ENCODE measurements at regions not wholly inside any gene's neighbourhood (a gene's known extent, or its start where the extent isn't known, plus 50 kb on each side); places are given as distances from the start of the nearest gene placed in this dataset.

DNA sequence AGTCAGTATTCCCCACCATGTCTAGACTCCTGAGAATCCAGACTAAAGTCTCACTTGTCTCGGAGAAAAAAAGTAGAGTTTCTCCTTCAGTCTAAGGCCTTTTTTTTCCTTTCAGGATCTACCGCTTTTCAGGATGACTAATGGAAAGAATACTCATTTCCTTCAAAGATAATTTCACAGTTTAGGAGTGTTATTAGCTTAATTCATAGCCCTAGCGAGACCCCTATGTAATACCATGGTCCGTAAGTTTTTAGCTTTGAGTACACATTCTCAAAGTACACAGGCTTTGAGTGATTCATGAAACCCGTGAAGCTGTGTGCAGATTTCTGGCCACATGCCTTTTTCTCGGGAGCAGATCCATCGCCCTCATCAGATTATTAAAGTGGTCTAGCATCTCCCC lies 133.1 kb downstream of the SOX4 start:
- Histone ChIP-seq H3K56ac (ENCODE audit: extremely low read depth, insufficient read depth, low read length) (no peak overlapping the region), H4K8ac (ENCODE audit: low read depth in 2 of 2, low read length in 2 of 2) (peak overlapping the region in 1 of 2 experiments; percentile 4; a peak in 1 of 4 replicates), H4K91ac (ENCODE audit: insufficient read depth, low read depth, low read length) (no peak overlapping the region), H3K27me3 (ENCODE audit: control insufficient read depth, insufficient read depth, low read length) (no peaks in the 10 kb centered on the region), H3K27ac (ENCODE audit: insufficient read depth, low read length) (no peak overlapping the region), H3K18ac (ENCODE audit: low read depth, low read length) (no peak overlapping the region), H3K9me3 (ENCODE audit: control insufficient read depth, insufficient read depth, low read length) (no peaks in the 10 kb centered on the region), H3K4me3 (ENCODE audit: insufficient read depth, low read depth, low read length) (no peak overlapping the region), H4K20me1 (ENCODE audit: insufficient read depth, low read length) (peaks cover 4% of the 10 kb centered on the region; the same call in 1 of the 2 replicates), H2AFZ (replicated peaks; ENCODE audit: low read length, poor library complexity) (no peak overlapping the region), H2BK15ac (ENCODE audit: low read depth, low read length) (no peak overlapping the region), H3K4ac (ENCODE audit: low read depth, low read length) (no peak overlapping the region), H2AK9ac (replicated peaks; ENCODE audit: low read depth, low read length, poor library complexity) (no peak overlapping the region), H3K4me1 (ENCODE audit: control insufficient read depth, insufficient read depth, low read length) (peaks cover 5% of the 10 kb centered on the region; the same call in 1 of the 2 replicates), H3K9me1 (ENCODE audit: insufficient read depth, low read length) (no peaks in the 10 kb centered on the region; the same call in 1 of the 2 replicates), H3K36me3 (ENCODE audit: control insufficient read depth, insufficient read depth, low read length) (peaks cover 1% of the 10 kb centered on the region; the same call in 1 of the 2 replicates), H2BK120ac (ENCODE audit: low read depth, low read length) (no peak overlapping the region), H3K79me1 (ENCODE audit: low read depth in 1 of 2, low read length in 2 of 2) (no peaks in the 10 kb centered on the region; a peak in 2 of 4 replicates), H3K4me2 (ENCODE audit: low read depth, low read length) (no peak overlapping the region), H3K9ac (ENCODE audit: low read depth, low read length) (no peak overlapping the region), H2AK5ac (ENCODE audit: low read depth, low read length) (no peak overlapping the region), H2BK20ac (ENCODE audit: low read depth, low read length) (no peak overlapping the region), H3K14ac (replicated peaks; ENCODE audit: low read depth, low read length) (no peak overlapping the region), H4K5ac (ENCODE audit: low read depth, low read length) (no peak overlapping the region), H2BK5ac (ENCODE audit: low read depth, low read length, poor library complexity, severe bottlenecking) (no peak overlapping the region), H3K23ac (ENCODE audit: low read depth, low read length) (no peak overlapping the region)
- in situ Hi-C loops (cut with MboI; ENCODE audit: low sequenced_read_pairs) (no loop called here), intact Hi-C loops (cut with micrococcal nuclease) (no loop called here), dilution Hi-C loops (cut with HindIII; ENCODE audit: low sequenced_read_pairs, unreplicated experiment) (no loop called here)
- no CpG with 5 or more reads among the region's 7 CpGs for WGBS, 2 experiments (ENCODE audit: extremely low coverage in 2 of 2, insufficient read length in 1 of 2)
- ATAC-seq (ENCODE audit: low read depth), result no peak; the same call in 1 of the 2 replicates
- no TSS peak for BruUV-seq (replicated peaks)
- POLR2A ChIA-PET (ENCODE audit: unreplicated experiment), result no interaction called here
- CTCF ChIA-PET, result no interaction called here
- TF ChIP-seq MAZ (IDR thresholded peaks at IDR 0.05; ENCODE audit: borderline replicate concordance, low read depth, low read length), result no peak
- no peak for TF ChIP-seq BHLHE40 (IDR thresholded peaks at IDR 0.05; ENCODE audit: low read depth, low read length)
- TF ChIP-seq CHD1 (IDR thresholded peaks at IDR 0.05; ENCODE audit: low read depth, low read length), result no peak
- DNase-seq, result no peak
